Loucy (cell line): ENCODE measurements at regions not wholly inside any gene's neighbourhood (a gene's known extent, or its start where the extent isn't known, plus 50 kb on each side); places are given as distances from the start of the nearest gene placed in this dataset.

Experiments used
- EZH2phosphoT487 ChIP-seq: fragments of 200-600 bp; IDR thresholded peaks from 2 replicates; pipeline ENCODE4 v1.6.1; 2018; ENCODE audit warnings: antibody characterized with exemption, mild to moderate bottlenecking, moderate library complexity, borderline replicate concordance
- TF ChIP-seq, protein P1 (sequence below): fragments of 200-600 bp; sonication (generic); conservative IDR thresholded peaks from 2 replicates; pipeline ENCODE4 v1.5.1; 2014; ENCODE audit warnings: mild to moderate bottlenecking, antibody characterized with exemption, low read length

GRCh38 chr3:64354956-64355355 lies 129.7 kb upstream of the PRICKLE2 start:
- TF ChIP-seq, protein P1, sequence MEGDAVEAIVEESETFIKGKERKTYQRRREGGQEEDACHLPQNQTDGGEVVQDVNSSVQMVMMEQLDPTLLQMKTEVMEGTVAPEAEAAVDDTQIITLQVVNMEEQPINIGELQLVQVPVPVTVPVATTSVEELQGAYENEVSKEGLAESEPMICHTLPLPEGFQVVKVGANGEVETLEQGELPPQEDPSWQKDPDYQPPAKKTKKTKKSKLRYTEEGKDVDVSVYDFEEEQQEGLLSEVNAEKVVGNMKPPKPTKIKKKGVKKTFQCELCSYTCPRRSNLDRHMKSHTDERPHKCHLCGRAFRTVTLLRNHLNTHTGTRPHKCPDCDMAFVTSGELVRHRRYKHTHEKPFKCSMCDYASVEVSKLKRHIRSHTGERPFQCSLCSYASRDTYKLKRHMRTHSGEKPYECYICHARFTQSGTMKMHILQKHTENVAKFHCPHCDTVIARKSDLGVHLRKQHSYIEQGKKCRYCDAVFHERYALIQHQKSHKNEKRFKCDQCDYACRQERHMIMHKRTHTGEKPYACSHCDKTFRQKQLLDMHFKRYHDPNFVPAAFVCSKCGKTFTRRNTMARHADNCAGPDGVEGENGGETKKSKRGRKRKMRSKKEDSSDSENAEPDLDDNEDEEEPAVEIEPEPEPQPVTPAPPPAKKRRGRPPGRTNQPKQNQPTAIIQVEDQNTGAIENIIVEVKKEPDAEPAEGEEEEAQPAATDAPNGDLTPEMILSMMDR: no peak
- TF ChIP-seq EZH2phosphoT487: no peak
